IPS DF 19.7 (cell line): ENCODE measurements at regions not wholly inside any gene's neighbourhood (a gene's known extent, or its start where the extent isn't known, plus 50 kb on each side); places are given as distances from the start of the nearest gene placed in this dataset.

Source experiments
- DNase-seq: peaks from one replicate; pipeline ENCODE4 v3.0.0-alpha.2; 2013; ENCODE audit warnings: low read depth, low spot score

DNA sequence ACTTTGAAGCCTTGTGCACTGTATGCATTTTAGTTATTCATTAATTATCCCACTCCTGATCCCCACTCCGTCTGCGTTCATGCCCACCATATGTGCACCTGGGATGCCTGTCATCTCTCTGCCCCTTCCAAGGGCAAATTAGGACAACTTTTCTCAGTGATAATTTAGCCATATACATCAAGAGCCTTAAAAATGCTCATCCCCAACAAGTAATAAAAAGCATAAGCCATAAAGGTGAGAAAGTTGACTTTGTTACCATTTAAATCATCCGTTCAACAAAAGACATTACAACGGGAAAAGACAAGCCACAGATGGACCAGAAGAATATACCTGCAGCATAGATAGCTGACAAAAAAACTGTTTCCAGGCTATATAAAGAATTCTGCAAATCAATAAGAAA lies 131.4 kb upstream of the LINGO1 start:
- DNase-seq, result no peak

DNA sequence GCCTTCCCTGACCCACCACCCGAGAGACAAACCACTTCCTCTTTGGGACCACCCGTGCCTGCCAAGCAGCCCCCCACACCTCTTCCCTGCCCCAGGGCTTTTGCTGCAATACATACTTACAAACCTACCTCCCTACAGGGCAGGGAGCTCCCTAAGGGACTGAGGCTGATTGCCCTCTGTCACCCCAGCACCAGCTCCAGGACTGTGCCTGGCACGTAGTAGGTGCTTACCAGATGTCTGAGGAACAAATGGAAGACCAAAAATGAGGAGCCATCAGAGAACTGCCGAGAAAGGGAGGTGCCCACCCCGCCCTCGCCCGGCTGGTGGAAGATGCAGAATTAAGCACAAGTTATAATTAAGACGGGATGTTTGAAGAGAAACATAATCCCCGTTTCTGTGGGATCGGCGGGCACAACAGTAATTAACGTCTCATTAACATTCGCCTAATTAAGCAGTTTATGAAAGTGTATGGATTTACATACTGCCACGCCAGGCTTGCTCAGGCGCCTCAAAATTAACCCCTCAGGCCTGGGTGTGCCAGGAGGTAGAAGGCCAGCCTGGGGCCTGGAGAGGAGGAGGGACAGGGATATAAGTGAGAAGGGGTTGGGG lies 130.1 kb upstream of the LINGO1 start:
- no peak for DNase-seq

DNA sequence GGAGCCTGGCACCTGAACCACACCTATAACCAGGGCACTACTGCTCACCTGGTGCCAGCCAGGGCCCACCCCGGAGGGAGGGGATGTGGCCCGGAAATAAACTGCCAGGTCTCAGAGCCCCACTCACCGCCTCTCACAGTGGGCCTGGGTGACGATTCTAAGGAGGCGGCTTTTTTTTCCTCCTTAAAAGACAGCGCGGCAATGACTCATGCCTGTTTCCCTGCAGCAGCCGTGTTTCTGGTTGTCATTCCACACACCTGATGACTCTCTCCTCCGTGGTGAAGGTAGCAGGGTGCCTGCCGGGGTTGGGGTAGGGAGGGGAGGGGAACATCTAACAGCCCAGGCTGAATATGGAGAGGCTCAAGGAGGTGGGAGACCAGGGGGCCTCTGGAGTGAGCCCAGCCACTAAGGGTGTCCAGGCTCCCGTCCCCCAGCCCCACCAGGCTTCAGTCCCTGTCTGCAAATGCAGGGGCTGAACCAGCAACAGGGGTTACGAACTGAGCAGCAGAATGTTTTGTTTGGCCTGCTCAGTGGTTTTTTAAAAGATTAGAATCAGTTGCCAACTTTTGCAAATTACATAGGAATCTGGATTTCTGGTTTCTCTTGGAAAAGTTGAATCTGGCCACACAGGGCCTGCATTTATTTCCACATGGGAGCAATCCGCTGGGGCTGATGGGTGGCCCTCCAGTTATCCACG lies 127.3 kb upstream of the LINGO1 start:
- no peak for DNase-seq

- DNase-seq, result no peak
These were observed 121.2 kb upstream of the LINGO1 start for GRCh38 chr15:77753939-77754338.

DNA sequence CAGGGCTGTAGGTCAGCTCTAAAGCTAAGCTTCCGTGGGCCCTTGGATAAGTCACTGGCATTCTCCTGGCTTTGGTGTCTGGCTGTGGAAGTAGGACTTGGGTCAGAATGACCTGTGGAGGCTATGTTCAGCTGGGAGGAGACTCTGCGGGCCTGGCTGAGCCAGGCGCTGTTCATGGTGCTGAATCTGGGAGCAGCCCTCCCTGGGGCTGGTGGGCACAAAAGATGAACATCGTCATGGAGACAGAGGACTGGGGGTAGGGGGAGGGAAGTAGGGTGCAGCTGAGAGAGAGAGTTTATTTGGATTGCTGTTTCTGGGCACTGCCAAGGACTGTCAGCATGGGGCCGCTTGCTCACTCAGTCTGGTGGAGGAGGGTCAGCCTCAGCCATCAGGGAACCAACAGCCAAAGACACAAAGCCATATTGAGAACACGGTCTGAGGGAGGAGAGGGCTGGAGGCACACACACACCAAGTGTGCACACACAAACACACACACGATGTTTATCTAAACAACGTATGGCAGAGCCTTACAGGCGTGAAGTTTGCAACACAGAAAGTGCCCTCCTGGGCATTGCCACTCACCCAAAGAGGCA lies 120.7 kb upstream of the LINGO1 start:
- no peak for DNase-seq

DNA sequence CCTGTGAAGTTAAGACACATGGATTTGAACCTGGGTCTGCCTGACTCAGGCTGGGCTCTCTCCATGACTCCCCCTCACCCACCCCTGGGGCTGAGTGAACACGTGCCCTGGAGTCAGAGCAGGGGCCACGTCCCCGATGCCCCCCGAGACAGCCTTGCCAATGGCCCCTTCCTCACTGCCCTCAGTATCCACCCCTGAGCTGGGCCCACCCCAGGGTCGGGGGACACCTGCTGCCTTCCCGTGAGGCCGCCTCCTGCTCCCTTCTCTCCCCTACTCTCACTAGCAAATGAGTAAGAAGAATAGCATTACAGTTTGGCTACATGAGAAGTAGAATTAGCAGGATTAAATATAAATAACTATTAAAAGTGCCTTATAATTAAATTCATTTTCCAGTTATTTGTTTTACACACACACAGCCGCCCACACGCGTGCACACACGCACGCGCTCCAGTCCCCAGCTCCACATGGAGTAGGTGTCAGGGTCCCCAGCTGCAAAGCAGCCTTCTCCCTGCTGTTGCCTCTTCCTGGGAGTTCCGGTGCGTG lies 117.4 kb upstream of the LINGO1 start:
- no peak for DNase-seq

- DNase-seq, result peak; percentile 59
These were observed 116.7 kb upstream of the LINGO1 start for GRCh38 chr15:77749236-77749997.

- DNase-seq, result no peak
These were observed 115.7 kb upstream of the LINGO1 start for GRCh38 chr15:77748078-77749064.

- DNase-seq, result no peak
These were observed 114.7 kb upstream of the LINGO1 start for GRCh38 chr15:77747175-77748077.

DNA sequence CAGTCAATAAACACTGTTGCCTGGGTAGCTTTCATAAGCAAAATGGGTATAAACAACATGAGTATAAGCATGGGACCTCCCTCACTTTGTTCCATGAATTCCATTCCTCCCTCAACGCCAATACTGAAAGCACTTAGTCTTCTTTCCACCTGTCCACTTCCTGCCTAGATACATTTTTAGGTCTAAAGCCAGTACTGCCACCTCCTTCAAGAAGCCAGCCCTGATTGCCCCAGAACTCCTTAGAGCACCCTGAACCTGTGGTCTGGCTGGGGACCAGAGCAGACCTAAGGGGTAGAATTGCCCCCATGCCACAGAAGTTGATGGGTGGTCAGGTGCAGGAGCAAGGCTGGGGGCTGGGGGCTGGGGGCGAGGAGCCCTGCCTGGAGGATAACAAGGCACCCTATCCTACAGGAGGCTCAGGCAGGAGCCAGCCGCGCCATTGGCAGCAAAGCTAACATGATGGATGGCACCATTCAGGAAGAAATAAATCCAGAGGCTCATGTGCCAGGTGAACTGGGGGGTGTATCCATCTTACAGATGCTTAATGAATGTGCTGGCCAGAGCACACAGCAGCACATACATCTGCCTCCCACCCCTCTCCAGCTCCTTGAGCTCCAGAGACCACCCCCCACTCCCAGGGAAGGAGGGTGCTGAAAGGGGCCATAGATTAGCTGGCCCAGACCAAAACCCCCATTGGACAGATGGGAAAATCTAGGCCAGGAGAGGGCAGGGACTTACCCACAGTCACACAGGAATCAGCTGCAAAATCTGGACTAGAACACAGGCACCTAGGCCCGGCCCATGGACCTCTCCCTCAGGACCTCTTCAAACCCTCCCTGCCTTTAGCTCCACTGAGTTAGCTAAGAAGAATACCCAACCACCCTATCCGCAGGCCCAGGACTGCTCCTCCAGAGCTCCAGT lies 113.8 kb upstream of the LINGO1 start:
- no peak for DNase-seq

- no peak for DNase-seq
These were observed 111.7 kb upstream of the LINGO1 start for GRCh38 chr15:77744398-77744797.

- no peak for DNase-seq
These were observed 109.9 kb upstream of the LINGO1 start for GRCh38 chr15:77742570-77742969.

DNA sequence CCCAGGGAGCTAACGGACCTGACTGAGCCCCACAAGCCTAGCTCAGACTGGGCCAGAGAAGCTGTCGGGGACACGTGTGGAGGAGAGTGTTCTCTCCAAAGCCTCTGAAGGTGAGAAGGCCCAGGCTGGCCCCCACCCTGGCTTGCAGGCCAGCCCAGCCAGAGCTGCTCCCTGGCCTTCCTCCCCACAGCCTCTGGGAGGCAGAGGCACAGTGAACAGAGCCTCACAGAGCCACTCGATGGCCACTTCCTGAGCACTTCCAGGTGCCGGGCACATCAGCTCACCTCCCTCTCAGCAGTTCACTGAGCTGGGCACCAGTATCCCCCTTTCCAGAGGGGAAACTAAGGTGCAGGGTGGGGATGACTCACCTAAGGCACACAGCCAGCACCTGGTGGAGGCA lies 109.4 kb upstream of the LINGO1 start:
- no peak for DNase-seq

- no peak for DNase-seq
These were observed 108.4 kb upstream of the LINGO1 start for GRCh38 chr15:77741106-77741505.

DNA sequence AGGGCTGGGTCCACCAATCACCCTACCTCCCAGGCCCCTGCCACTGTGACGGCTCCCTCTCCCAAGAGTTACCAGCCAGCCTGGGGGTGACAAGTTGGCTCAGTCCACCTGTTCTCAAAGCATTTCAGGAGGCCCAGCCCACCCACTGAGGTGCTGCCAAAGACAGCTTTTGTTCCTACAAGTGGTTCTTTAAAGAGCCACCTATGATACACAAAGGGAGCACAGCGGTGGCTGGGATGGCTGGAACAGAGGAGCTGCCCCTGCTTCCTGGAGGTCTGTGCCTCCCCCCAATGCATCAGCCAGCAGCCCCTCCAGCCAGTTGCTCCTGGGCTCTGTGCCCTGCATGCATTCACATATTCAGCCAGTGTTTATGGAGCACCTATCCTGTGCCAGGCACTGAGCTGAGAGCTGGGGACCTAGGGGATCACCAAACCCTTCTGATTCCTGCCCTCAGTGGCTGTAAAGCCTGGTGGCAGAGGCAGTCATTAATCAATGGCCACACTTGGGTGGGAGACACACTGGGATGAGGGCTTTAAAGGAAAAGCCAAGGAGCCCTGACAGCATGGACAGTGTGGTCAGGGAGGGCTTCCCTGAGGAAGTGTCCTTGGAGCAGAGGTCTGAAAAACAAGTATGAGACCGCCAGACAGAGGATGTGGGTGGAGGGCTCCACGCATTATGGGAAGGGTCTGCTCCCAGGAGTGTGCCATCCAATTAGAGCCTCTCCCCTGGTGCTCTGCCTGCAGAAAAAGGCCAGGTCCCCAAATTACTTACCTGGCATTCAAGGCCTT lies 107.1 kb upstream of the LINGO1 start:
- DNase-seq, result peak; percentile 83

DNA sequence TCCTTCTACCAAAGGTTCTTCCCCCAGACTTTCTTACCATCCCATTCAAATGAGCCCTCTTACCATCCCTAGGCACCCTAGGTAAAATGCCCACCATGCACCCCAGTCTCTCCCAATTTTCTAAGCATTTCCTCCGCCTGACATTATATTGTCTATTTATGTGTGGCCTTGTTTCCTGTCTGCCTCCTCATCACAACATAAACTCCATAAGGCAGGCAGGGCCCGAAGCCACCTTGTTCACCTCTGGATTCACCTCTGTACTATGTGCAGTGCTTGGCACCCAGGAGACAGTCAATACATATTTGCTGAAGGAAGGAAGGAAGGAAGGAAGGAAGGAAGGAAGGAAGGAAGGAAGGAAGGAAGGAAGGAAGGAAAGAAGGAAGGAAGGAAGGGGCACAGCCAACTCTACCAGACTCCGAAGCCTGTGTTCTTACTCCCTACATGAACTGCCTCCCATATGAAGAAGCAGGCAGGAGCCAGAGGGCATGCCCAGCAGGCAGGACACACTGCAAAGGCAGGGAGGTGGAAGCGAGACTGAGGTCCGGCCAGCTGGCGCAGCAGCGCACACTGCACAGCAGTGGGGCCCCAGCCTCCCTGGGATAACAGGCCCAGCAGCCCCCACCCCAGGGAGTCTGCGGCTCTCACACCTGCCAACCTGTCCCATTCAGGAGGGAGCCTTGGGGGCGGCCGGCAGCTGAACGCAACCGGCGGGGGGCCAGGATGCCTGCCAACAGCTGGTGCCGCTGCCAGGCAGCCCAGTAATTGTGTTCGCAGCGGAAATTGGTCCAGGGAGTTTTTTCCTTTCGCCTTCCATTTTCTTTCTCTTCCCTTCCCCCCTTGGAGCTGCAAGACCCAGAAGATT lies 106.0 kb upstream of the LINGO1 start:
- no peak for DNase-seq

DNA sequence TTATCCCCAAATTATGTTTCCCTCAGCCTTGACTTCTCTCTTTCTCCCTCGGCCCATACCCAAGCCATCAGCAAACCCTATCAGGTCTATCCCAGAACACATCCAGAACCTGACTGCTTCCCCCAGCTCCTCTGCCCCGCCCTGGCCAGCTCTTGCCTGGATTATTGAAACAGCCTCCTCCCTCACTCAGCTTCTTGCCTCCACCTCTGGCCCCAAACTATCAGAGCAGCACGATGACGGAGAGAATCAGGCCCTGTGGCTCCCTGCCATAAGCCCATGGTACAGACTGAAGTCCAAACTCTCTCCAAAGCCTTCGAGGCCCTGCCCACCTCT lies 105.3 kb upstream of the LINGO1 start:
- no peak for DNase-seq
